OCI-M1 (cell line): ENCODE measurements at regions not wholly inside any gene's neighbourhood (a gene's known extent, or its start where the extent isn't known, plus 50 kb on each side); places are given as distances from the start of the nearest gene placed in this dataset.
"Not testable (repeated sequence)": the region's sequence is repeated elsewhere in the genome, so short reads cannot be mapped to it uniquely, and the experiment has no call there.

Source experiments
- DNase-seq: peaks from one replicate; lab custom pipeline; 2025; lab: John Stamatoyannopoulos, UW

- no peak for DNase-seq
Observed at GRCh38 chr4:125262502-125262901, 52.3 kb upstream of the FAT4 start.

GRCh38 chr4:125262079-125262478 lies 52.7 kb upstream of the FAT4 start:
- no peak for DNase-seq

GRCh38 chr4:125254106-125254505 lies 60.6 kb upstream of the FAT4 start:
- no peak for DNase-seq

DNA sequence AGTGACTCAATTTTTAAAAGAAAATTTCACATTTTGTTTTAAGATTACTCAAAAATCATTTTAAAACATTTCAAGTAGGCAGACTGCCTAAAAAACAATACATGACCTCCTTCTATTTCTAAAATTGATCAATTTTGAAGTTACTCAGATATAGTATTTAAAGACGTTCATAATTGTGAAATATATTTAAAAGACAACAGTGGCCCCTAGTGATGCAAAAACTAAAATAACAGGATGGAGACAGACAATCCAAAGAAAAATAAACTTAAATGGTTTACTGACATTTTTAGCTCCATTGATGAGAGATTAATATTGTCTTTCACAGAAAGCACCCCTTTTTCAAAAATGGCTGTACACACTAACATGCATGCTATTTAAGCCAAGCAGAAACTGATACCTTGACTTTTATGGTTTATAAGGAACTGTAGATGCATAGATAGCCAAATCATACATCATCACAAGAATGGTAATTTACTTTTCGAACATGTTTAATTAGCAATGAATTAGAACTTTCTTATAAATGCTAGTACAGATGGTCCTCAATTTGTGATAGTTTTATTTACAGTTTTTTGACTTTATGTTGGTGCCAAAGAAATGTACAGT lies 69.8 kb upstream of the FAT4 start:
- DNase-seq, result peak; percentile 65

DNA sequence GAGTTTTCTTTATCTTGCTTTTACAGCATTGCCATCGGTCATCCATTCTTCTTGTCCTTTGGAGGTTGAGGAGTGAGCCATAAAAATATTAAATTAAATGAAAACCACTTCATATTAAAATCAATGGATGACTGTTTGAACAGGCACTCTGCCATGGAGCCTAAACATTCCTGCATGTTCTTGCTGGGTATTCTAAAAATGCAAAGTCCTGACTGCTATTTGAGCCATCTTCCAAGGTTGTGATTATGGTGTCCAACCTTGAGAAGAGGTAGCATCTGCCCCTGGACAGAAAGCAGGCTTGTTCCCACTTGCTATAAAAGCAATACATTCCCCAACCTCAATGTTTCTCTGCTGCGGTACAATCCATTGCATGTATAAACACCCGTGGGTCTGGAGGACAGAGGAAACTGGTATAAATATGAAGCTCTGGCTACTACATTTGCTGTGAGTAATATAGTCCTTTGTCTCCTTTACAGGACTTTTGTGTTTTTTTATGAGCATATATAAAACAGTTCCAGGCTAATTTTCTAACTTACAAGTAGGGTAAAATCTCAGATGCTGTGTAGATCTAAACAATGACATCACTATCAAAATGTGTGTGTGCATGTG lies 70.9 kb upstream of the FAT4 start:
- DNase-seq, result no peak

GRCh38 chr4:125235971-125236370 lies 78.8 kb upstream of the FAT4 start:
- no peak for DNase-seq

DNA sequence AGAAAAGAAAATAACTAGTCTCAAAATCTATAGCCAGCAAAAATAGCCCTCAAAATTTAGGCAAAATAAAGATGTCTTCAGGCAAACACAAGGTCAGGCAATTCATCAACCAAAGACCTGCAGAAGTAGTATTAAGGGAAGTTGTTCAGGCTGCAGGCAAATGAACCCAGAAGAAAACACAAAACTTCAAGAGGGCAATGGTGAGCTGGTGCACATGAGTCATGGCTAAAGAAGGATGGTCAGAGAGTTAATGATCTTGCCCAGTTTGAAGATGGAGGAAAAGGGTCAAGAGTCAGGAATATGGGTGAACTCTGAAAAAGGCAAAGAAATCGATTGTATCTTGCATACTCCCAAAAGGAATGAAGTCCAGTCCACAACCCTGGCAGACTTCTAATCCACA lies 83.1 kb upstream of the FAT4 start:
- no peak for DNase-seq

GRCh38 chr4:125229596-125230058 lies 85.1 kb upstream of the FAT4 start:
- no peak for DNase-seq

DNA sequence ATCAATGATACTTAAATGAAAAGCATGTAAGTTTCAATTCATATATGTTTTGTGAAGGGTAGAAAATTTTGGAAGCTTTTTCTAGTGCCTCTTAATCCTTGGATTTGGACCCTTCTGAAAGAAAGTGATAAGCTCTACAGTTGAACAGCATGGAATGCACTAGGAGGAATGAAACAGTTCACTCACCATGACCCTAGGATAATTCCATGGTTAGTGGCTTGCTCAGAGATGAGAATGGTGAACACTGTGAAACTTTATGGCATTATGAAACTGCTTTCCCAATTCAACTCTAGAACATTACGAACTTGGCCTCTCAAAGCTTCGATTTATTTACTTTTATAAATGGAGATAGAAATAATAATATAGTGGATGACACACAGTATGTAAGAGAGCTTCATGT lies 88.9 kb upstream of the FAT4 start:
- no peak for DNase-seq

DNA sequence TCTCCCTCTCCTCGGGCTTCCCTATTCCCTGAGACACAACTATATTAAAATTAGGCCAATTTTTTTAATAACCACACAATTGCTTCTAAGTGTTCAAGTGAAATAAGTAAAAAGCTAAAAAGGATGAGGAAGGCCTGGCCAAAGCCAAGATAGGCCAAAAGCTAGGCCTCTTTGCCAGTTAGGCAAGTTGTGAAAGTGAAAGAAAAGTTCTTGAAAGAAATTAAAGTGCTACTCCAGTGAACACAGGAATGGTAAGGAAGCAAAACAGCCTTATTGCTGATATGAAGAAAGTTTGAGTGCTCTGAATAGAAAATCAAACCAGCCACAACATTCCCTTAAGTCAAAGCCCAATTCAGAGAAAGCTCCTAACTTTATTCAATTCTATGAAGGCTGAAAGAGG lies 114.2 kb upstream of the FAT4 start:
- DNase-seq, result peak; percentile 73

DNA sequence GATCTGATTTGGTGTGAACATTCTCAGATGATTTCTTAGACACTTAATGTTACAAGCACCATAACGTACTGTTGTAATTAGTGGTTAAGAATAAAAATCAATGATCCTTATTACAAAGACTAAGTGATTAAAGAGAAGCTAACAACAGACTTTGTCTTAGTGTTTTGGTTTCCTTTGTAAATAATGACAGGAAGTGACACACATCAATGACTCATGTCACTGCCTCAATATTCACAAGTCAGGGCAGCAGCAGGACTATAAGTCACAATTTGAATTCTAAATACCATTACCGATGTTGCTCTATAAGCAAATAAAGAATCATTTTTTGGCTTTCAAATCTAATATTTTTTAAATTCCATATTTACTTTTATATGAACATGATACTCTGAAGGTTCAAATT lies 115.8 kb upstream of the FAT4 start:
- no peak for DNase-seq

DNA sequence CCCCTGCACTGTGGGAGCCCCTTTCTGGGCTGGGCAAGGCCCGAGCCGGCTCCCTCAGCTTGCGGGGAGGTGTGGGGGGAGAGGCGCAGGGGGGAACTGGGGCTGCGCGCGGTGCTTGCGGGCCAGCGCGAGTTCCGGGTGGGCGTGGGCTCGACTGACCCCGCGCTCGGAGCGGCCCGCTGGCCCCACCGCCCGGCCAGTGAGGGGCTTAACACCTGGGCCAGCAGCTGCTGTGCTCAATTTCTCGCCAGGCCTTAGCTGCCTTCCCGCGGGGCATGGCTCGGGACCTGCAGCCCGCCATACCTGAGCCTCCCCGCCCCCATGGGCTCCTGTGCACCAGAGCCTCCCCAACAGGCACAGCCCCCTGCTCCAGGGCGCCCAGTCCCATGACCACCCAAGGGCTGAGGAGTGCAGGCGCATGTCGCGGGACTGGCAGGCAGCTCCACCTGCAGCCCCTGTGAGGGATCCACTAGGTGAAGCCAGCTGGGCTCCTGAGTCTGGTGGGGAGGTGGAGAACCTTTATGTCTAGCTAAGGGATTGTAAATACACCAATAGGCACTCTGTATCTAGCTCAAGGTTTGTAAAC lies 122.8 kb upstream of the FAT4 start:
- not testable (repeated sequence) for DNase-seq

DNA sequence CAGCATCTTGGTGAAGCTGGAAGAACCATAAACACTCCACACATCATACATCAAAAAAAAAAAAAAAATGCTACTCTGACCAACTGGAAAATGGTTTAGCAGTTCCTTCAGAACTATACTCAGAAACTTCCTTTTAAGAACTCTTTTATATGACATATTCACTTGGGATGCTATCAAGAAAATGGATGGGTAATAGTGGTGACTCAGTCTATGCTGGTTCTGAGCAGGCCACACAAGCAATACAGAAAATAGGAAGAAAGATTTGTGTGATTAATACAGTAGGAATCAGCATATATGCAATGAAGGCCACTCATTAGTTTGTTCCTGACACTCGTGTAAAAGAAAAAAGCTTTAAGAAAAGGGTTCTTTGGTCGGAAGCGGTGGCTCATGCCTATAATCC lies 123.5 kb upstream of the FAT4 start:
- DNase-seq, result no peak

DNA sequence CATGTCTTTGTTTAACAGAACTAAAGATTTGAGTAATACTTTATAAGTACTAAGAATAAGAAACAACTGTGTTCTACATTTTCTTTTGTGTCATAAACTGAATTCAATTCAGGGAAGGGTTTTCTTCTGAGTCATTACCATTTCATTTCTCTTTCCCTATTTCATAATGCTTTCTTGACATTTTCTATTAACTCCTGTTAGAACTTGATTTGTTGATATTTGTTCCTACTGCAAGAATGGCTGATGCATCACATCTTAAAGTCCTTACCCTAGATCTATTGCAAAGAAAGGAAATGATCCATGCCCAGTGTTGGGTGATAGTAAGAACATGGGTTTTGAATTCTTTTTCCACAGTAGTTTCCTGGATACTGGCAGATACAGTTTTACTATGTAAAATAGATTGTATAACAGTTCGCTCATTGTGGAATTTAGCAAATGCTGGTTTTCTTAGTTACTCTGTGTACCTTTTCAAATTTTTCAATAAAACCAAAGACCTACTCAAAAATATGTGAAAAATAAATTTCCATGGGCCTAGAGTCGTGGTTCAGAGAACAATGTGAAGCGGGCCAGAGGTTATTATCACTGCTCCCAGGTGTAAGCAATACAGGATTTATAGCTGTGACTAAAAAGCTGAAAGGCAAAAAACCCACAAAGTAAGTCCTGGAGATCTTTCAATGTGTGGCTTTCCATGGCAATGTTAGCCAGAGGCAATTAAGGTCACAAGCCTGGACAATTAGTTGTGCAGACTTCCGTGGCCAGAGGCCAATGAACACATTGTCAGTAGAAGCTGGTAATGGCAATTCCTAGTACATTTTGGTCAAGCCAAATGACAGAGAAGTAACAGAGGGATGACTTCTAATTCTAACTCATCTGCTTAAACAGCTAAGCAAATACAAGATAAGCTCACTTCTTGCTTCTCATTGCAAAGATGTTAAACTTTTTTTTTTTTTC lies 127.3 kb upstream of the FAT4 start:
- DNase-seq, result no peak

DNA sequence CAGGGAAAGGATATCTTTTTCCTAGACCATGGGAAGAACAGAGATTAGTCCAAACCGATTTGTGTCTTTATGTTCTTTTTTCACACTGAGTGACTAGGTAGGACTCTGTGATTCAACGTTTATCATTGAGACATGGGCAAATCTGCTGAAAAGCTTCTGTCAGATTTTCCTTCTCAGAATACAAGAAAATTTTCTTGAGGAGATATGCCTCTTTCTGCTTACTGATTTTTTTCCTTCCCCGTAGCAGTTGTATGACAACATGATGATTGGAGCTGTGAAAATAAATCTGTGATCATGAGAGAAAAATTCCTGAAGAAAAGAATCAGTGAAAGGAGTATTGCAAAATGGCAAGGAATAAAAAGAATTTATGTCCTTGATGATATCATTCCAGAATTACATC lies 130.6 kb upstream of the FAT4 start:
- DNase-seq, result no peak

DNA sequence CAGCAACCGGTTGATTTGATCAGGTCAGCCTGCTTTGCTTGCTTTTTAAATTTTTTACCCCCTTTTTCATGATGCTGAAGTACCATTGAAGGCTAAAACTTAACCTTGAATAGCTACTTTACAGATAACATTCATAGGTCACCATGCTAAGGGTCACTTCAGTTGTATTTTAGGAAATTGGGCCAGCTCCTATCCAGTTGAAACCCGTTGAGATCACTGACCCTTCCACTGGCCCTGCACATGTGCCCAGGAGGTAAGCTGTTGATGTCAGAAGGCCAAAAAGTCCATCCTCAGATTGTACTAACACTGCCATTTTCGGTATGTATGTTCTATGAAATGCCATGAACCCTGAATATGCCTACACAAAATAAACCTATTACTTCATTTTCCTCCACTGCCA lies 133.0 kb upstream of the FAT4 start:
- no peak for DNase-seq

DNA sequence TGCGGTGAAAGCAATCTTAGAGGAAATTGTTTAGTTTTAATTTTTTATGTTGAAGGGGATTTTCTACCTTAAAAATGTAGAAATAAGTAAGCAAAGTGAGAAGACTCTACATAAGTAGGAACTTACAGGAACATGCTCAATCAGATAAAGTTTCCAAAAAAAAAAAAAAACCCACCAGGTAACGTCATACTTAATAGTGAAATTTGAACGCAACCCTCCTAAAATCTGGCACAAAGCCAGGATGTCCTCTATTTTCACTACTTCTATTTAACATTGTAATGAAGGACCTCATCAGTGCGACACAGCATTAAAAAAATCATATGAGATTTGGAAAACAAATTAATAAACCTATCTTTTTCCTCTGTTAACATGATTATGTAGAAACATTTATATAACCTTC lies 135.0 kb upstream of the FAT4 start:
- DNase-seq, result no peak

- no peak for DNase-seq
Observed at GRCh38 chr4:125169192-125169591, 145.6 kb upstream of the FAT4 start.

GRCh38 chr4:125168531-125168930 lies 146.2 kb upstream of the FAT4 start:
- DNase-seq, result no peak

DNA sequence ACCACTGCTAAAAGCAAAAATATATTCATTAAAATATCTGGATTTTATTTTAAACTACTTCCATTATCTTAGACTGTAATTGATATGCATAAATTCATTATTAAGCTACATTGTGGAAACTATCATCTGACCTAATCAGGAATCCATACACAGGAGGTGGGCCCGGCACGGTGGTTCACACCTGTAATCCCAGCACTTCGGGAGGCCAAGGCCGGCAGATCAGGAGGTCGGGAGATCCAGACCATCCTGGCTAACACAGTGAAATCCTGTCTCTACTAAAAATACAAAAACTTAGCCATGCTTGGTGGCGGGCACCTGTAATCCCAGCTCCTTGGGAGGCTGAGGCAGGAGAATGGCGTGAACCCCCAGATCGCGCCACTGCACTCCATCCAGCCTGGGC lies 148.7 kb upstream of the FAT4 start:
- not testable (repeated sequence) for DNase-seq

DNA sequence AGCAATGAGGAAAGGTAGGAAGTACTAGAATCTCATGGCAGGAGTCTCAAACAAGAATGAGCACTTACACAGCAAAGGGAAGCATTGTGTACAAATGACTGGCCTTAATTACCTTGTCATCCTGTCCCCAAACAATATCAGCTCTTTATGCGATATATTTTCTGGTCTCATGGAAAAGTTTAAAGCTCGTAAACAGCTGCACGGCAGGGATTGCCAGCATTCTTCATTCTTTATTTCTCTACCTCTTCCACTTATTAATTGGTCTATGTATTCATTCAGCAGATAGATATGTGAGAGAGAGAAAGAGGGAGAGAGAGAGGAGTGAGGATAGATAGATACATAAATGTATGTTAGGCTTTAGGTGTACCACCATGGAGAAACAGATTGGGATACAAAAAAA lies 155.8 kb upstream of the FAT4 start:
- DNase-seq, result no peak

GRCh38 chr4:125155251-125155650 lies 159.5 kb upstream of the FAT4 start:
- no peak for DNase-seq
